HepG2 (cell line): ENCODE measurements at regions not wholly inside any gene's neighbourhood (a gene's known extent, or its start where the extent isn't known, plus 50 kb on each side); places are given as distances from the start of the nearest gene placed in this dataset.

Source experiments
- ATAC-seq: fragments of 200-7000 bp; cut with Tn5 transposase; 3 replicates; pipeline ENCODE4 v1.9.1; 2020; ENCODE audit warnings: mild to moderate bottlenecking, moderate library complexity
- BruUV-seq: library from RNA; stranded (reverse); fragments of 400-500 nt; replicated peaks from 2 replicates; lab custom pipeline; 2021; lab: Mats Ljungman, UMichigan
- CTCF ChIA-PET: fragments of 300-600 bp; formaldehyde crosslinking; extraction: SDS; loops from one replicate; lab custom pipeline; 2021; ENCODE audit warnings: low total read pairs, inconsistent platforms, low intra/inter-chr PET ratio; lab: Yijun Ruan, JAX
- POLR2A ChIA-PET: fragments of 350-600 bp; sonication (Branson Sonifier 250); formaldehyde crosslinking; loops from one replicate; lab custom pipeline; 2020; ENCODE audit warnings: antibody characterized with exemption, inconsistent platforms; lab: Yijun Ruan, JAX
- DNase-seq: peaks from one replicate; pipeline ENCODE4 v3.0.0-alpha.2; 2015; ENCODE audit warnings: low spot score
- FAIRE-seq: peaks from 3 replicates; lab custom pipeline; 2011; peaks lifted over from hg19 to GRCh38; lab: Jason Lieb, UNC
- H2AFZ ChIP-seq: one replicate; pipeline ENCODE4 v1.6.1; 2011; ENCODE audit warnings: low read length, inconsistent platforms
- H3K27ac ChIP-seq: fragments of 300-600 bp; 3 replicates; pipeline ENCODE4 v1.8.0; 2011; ENCODE audit warnings: mixed run types, mild to moderate bottlenecking, mixed read lengths, low read length, inconsistent platforms; ENCODE audit not compliant: insufficient read depth; ENCODE audit errors: extremely low read length
- H3K27me3 ChIP-seq, 2 experiments: fragments of 200-600 bp in 1 of 2; 2 replicates in 1 of 2; 3 replicates in 1 of 2; pipeline versions ENCODE4 v1.6.0 to v1.8.0; 2011; ENCODE audit warnings: low read length in 2 of 2, mild to moderate bottlenecking in 2 of 2, moderate library complexity in 2 of 2, inconsistent platforms in 1 of 2; ENCODE audit not compliant: insufficient read depth in 2 of 2, control insufficient read depth in 1 of 2
- H3K36me3 ChIP-seq, 2 experiments: fragments of 200-600 bp in 1 of 2; replicated peaks in 1 of 2; 2 replicates in 1 of 2; 3 replicates in 1 of 2; pipeline versions ENCODE4 v1.5.1 to v1.8.0; 2011; ENCODE audit warnings: low read length in 2 of 2, inconsistent platforms in 1 of 2; ENCODE audit not compliant: insufficient read depth in 2 of 2, control insufficient read depth in 1 of 2
- H3K4me1 ChIP-seq: 2 replicates; pipeline ENCODE4 v1.5.1; 2012; ENCODE audit warnings: low read length, inconsistent platforms; ENCODE audit not compliant: insufficient read depth
- H3K4me2 ChIP-seq: 2 replicates; pipeline ENCODE4 v1.6.0; 2011; ENCODE audit warnings: low read depth, low read length, inconsistent platforms
- H3K4me3 ChIP-seq, 3 experiments: fragments of 200-600 bp in 1 of 3; sonication (generic), shearing (Covaris generic) in 1 of 3; replicated peaks in 1 of 3; 2 replicates each; pipeline ENCODE4 v1.5.1; 2011 to 2016; ENCODE audit warnings: low read length in 3 of 3, inconsistent platforms in 2 of 3, low read depth in 2 of 3, mild to moderate bottlenecking in 2 of 3, control low read depth in 1 of 3, mixed read lengths in 1 of 3; ENCODE audit not compliant: insufficient read depth in 1 of 3
- H3K79me2 ChIP-seq: one replicate; pipeline ENCODE4 v1.6.1; 2011; ENCODE audit warnings: low read length, inconsistent platforms; ENCODE audit not compliant: insufficient read depth
- H3K9ac ChIP-seq: 2 replicates; pipeline ENCODE4 v1.6.0; 2011; ENCODE audit warnings: mild to moderate bottlenecking, low read depth, low read length, inconsistent platforms; ENCODE audit not compliant: insufficient read depth
- H3K9me3 ChIP-seq: 2 replicates; pipeline ENCODE4 v1.5.1; 2012; ENCODE audit warnings: mild to moderate bottlenecking, low read length
- H4K20me1 ChIP-seq: 2 replicates; pipeline ENCODE4 v1.6.0; 2011; ENCODE audit warnings: inconsistent platforms, mild to moderate bottlenecking, low read length, moderate library complexity; ENCODE audit not compliant: insufficient read depth
- CBX1 ChIP-seq: IDR thresholded peaks from one replicate; pipeline ENCODE4 v1.6.1; 2016; ENCODE audit warnings: antibody characterized with exemption, low read depth
- CBX2 ChIP-seq, 2 experiments: fragments of 200-600 bp in 1 of 2; sonication (generic); formaldehyde crosslinking in 1 of 2; IDR thresholded peaks; 2 replicates each; pipeline versions ENCODE4 v1.7.0 to v1.8.1; 2018 to 2022; ENCODE audit warnings: low read depth in 2 of 2, low read length in 1 of 2, mild to moderate bottlenecking in 1 of 2, missing genetic modification reagents in 1 of 2
- GABPA ChIP-seq, 2 experiments: IDR thresholded peaks; 2 replicates each; pipeline ENCODE4 v1.6.1; 2011 to 2016; ENCODE audit warnings: low read depth in 2 of 2, low read length in 1 of 2, missing biosample characterization in 1 of 2, missing genetic modification characterization in 1 of 2
- IRX3 ChIP-seq: sonication (generic); formaldehyde crosslinking; IDR thresholded peaks from 2 replicates; pipeline ENCODE4 v1.8.1; 2023; ENCODE audit warnings: mild to moderate bottlenecking, low read depth, missing genetic modification reagents, borderline replicate concordance
- LCORL ChIP-seq, 2 experiments: fragments of 450-650 bp in 1 of 2; sonication (generic) in 1 of 2; formaldehyde crosslinking in 1 of 2; IDR thresholded peaks; 2 replicates each; pipeline versions ENCODE4 v1.5.0 to v1.6.1; 2017 to 2020; ENCODE audit warnings: antibody characterized with exemption in 1 of 2, missing genetic modification reagents in 1 of 2
- MNT ChIP-seq: fragments of 450-650 bp; IDR thresholded peaks from 2 replicates; pipeline ENCODE4 v1.6.1; 2016
- MXD4 ChIP-seq: IDR thresholded peaks from 2 replicates; pipeline ENCODE4 v1.6.1; 2016; ENCODE audit warnings: mild to moderate bottlenecking, missing biosample characterization, missing genetic modification reagents
- SIN3A ChIP-seq: IDR thresholded peaks from 2 replicates; pipeline ENCODE4 v1.6.1; 2011; ENCODE audit warnings: low read depth, mild to moderate bottlenecking, control low read depth, low read length, borderline replicate concordance
- SIN3B ChIP-seq: fragments of 150-350 bp; IDR thresholded peaks from 2 replicates; pipeline ENCODE4 v1.6.1; 2014; ENCODE audit warnings: low read length
- SUZ12 ChIP-seq: fragments of 150-350 bp; IDR thresholded peaks from 2 replicates; pipeline ENCODE4 v1.6.1; 2014; ENCODE audit warnings: low read depth, low read length
- TCF7 ChIP-seq: sonication (generic); IDR thresholded peaks from 2 replicates; pipeline ENCODE4 v1.6.1; 2016; ENCODE audit warnings: antibody characterized with exemption, low read depth
- ZBTB37 ChIP-seq: sonication (generic); formaldehyde crosslinking; IDR thresholded peaks from 2 replicates; pipeline ENCODE4 v1.4.0; 2020; ENCODE audit warnings: mild to moderate bottlenecking, missing genetic modification reagents
- ZNF263 ChIP-seq: sonication (generic); formaldehyde crosslinking; IDR thresholded peaks from 2 replicates; pipeline ENCODE4 v1.4.0; 2020; ENCODE audit warnings: missing genetic modification reagents
- ZNF430 ChIP-seq: sonication (generic); formaldehyde crosslinking; IDR thresholded peaks from 2 replicates; pipeline ENCODE4 v1.9.0; 2021; ENCODE audit warnings: mild to moderate bottlenecking, missing genetic modification reagents
- ZNF687 ChIP-seq: sonication (generic); formaldehyde crosslinking; IDR thresholded peaks from 2 replicates; pipeline ENCODE4 v1.5.1; 2020; ENCODE audit warnings: mild to moderate bottlenecking, missing genetic modification reagents, moderate library complexity
- ZNF766 ChIP-seq: sonication (generic); formaldehyde crosslinking; IDR thresholded peaks from 2 replicates; pipeline ENCODE4 v1.5.0; 2020; ENCODE audit warnings: missing genetic modification reagents, borderline replicate concordance
- ZSCAN21 ChIP-seq: sonication (generic); formaldehyde crosslinking; IDR thresholded peaks from 2 replicates; pipeline ENCODE4 v1.8.0; 2022; ENCODE audit warnings: mild to moderate bottlenecking, missing genetic modification reagents, moderate library complexity, borderline replicate concordance
- WGBS: methylation state at CpG from one replicate; pipeline ENCODE4 v1.1.6; 2017; ENCODE audit warnings: low lambda C conversion rate; 5-methylcytosine and 5-hydroxymethylcytosine counted together
- in situ Hi-C: cut with HindIII; loops from 2 replicates; pipeline ENCODE4 v1.10.0; 2017; ENCODE audit warnings: low pct_unique_long_range_greater_than_20kb; ENCODE audit not compliant: extremely low pct_ligation_motif_present
- intact Hi-C: fragments of 100-400 bp; cut with micrococcal nuclease; formaldehyde crosslinking; loops from one replicate; pipeline ENCODE4 v1.10.0; 2022; ENCODE audit not compliant: unreplicated experiment

- 0% methylated on average over 1 of the region's 1 CpG for WGBS
- no peak overlapping the region for H3K4me2 ChIP-seq
- H4K20me1 ChIP-seq = no peaks in the 10 kb centered on the region
- in situ Hi-C loops = loop anchor here (25.0 kb wide), 1 partner anchor 355 kb away; no protein-coding TSS in a partner anchor
- TF ChIP-seq ZNF687 (CRISPR knock-in tag) = no peak
- no peak for TF ChIP-seq MXD4 (CRISPR knock-in tag)
- no peak for TF ChIP-seq MNT
- TF ChIP-seq SUZ12 = no peak
- TF ChIP-seq SIN3B = no peak
- TF ChIP-seq ZSCAN21 = no peak
- TF ChIP-seq IRX3 (CRISPR knock-in tag) = no peak
- TF ChIP-seq CBX2 (IDR thresholded peaks at IDR 0.05; ENCODE audit: low read depth, low read length) = no peak
- no peak for TF ChIP-seq CBX2 (CRISPR knock-in tag; IDR thresholded peaks at IDR 0.05; ENCODE audit: low read depth)
- no peak for TF ChIP-seq ZBTB37 (CRISPR knock-in tag)
- no peak for TF ChIP-seq ZNF766 (CRISPR knock-in tag)
- no peak for TF ChIP-seq CBX1
- no peak for TF ChIP-seq ZNF430 (CRISPR knock-in tag)
- no peak for TF ChIP-seq LCORL (IDR thresholded peaks at IDR 0.05)
- no peak for TF ChIP-seq LCORL (CRISPR knock-in tag; IDR thresholded peaks at IDR 0.05)
- no peak for TF ChIP-seq ZNF263 (CRISPR knock-in tag)
- no peak for TF ChIP-seq TCF7
- TF ChIP-seq GABPA (IDR thresholded peaks at IDR 0.05; ENCODE audit: low read depth, low read length) = no peak
- TF ChIP-seq GABPA (CRISPR knock-in tag; IDR thresholded peaks at IDR 0.05; ENCODE audit: low read depth) = no peak
- no peak for TF ChIP-seq SIN3A
- TF ChIP-seq, all 625 proteins: peak for 0
- H3K27me3 ChIP-seq = no peaks in the 10 kb centered on the region
- ChIA-PET POLR2A (no interaction called here), CTCF (no interaction called here)
- H3K27ac ChIP-seq = no peak overlapping the region
- H2AFZ ChIP-seq = no peak overlapping the region
- FAIRE-seq = no peak
- intact Hi-C loops = no loop called here
- no peak for ATAC-seq
- H3K9ac ChIP-seq = no peak overlapping the region
- no peak overlapping the region for H3K4me3 ChIP-seq
- no peaks in the 10 kb centered on the region for H3K4me1 ChIP-seq
- no peak for DNase-seq
- BruUV-seq = no TSS peak
- no peaks in the 10 kb centered on the region for H3K79me2 ChIP-seq
- H3K9me3 ChIP-seq = no peaks in the 10 kb centered on the region
- H3K36me3 ChIP-seq = no peaks in the 10 kb centered on the region
Observed at GRCh38 chr7:115357703-115357999, 435.8 kb downstream of the MDFIC start.
